SKM-1 treated with dmso at 0.1 percent for 144 hours (cell line): ENCODE measurements at regions not wholly inside any gene's neighbourhood (a gene's known extent, or its start where the extent isn't known, plus 50 kb on each side); places are given as distances from the start of the nearest gene placed in this dataset.
"Not testable (repeated sequence)": the region's sequence is repeated elsewhere in the genome, so short reads cannot be mapped to it uniquely, and the experiment has no call there.

Experiments
- DNase-seq: peaks from one replicate; lab custom pipeline; 2025; ENCODE audit not compliant: unreplicated experiment; lab: John Stamatoyannopoulos, UW

DNA sequence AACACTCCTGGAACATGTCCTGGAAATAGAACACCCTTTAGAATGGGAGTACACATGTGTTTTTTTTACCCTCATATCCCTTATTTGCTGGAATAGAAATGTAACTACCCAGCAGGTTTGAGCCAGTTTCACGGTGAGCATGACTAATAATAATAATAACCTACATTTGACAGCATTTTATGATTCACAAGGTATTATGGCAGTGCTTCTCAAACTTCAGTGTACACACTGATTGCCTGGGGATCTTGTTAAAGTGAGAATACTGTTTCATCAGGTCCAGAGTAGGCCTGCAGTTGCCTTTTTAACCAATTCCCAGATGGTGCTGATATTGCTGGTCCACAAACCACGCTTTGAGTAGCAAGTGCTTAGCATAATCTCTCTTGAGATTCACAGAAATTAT lies 63.9 kb downstream of the NFKBIZ start:
- no peak for DNase-seq

GRCh38 chr3:101917761-101918160 lies 68.4 kb downstream of the NFKBIZ start:
- not testable (repeated sequence) for DNase-seq

- DNase-seq = not testable (repeated sequence)
Measured at GRCh38 chr3:101922151-101922725, 72.9 kb downstream of the NFKBIZ start.

DNA sequence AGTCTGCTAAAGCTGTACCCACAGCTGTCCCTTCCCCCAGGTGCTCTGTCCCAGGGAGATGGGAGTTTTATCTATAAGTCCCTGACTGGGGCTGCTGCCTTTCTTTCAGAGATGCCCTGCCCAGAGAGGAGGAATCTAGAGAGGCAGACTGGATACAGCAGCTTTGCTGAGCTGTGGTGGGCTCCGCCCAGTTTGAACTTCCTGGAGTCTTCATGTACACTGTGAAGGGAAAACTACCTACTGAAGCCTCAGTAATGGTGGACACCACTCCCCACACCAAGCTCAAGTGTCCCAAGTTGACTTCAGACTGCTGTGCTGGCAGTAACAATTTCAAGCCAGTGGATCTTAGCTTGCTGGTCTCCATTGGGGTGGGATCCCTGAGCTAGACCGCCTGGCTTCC lies 75.3 kb downstream of the NFKBIZ start:
- not testable (repeated sequence) for DNase-seq

DNA sequence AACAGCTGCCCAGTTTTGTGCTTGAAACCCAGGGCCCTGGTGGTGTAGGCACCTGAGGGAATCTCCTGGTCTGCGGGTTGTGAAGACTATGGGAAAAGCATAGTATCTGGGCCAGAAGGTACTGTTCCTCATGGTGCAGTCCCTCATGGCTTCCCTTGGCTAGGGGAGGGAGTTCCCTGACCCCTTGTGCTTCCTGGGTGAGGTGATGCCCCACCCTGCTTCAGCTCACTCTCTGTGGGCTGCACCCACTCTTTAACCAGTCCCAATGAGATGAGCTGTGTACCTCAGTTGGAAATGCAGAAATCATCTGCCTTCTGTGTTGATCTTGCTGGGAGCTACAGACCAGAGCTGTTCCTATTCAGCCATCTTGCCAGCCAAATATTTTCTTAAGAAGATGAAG lies 75.8 kb downstream of the NFKBIZ start:
- not testable (repeated sequence) for DNase-seq

DNA sequence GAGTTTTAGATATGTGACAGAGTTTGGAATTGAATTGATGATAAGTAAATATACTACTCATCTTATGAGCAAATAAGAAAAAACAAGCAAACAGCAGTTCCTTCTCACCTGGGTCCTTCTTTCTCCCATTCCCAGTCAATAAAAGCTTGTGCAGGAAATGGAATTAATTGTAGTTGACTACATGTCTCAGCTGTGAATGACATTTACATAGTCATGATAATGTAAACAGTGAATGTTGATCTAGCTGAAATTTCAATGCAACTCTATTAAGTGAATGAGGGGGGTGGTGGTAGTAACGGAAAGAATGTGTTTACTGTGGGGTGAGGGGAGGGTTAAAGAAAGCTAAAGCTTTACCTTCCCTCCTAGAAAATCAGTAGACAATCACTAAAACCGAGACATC lies 76.2 kb downstream of the NFKBIZ start:
- DNase-seq = no peak

DNA sequence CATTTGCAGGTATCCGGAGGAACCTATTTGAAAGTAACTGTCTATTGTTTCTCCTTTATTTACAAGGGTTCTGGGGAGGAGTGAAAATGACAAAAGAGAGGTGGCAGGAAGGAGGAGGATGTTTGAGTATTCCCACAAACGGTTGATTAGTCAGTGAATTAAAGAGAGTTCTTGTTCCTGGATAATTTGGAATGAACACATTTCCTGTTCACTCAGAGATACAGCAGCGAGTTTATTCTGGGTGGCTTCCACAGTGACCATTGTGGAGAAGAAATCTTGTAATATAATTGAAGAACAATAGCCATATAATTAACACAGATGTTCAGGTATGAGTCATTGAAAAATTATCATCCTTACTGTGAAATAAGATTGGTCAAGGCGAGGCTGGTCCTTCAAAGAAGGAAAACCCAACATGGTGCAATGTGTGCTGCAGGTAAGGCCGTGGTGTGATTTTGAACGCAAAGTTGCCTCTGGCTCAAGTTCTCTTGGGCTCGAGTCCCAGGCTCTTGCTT lies 77.3 kb downstream of the NFKBIZ start:
- DNase-seq = no peak

GRCh38 chr3:101928890-101929289 lies 79.6 kb downstream of the NFKBIZ start:
- DNase-seq = no peak

- no peak for DNase-seq
Measured at GRCh38 chr3:101931081-101931480, 81.8 kb downstream of the NFKBIZ start.

GRCh38 chr3:101932326-101933068 lies 83.2 kb downstream of the NFKBIZ start:
- DNase-seq = no peak

DNA sequence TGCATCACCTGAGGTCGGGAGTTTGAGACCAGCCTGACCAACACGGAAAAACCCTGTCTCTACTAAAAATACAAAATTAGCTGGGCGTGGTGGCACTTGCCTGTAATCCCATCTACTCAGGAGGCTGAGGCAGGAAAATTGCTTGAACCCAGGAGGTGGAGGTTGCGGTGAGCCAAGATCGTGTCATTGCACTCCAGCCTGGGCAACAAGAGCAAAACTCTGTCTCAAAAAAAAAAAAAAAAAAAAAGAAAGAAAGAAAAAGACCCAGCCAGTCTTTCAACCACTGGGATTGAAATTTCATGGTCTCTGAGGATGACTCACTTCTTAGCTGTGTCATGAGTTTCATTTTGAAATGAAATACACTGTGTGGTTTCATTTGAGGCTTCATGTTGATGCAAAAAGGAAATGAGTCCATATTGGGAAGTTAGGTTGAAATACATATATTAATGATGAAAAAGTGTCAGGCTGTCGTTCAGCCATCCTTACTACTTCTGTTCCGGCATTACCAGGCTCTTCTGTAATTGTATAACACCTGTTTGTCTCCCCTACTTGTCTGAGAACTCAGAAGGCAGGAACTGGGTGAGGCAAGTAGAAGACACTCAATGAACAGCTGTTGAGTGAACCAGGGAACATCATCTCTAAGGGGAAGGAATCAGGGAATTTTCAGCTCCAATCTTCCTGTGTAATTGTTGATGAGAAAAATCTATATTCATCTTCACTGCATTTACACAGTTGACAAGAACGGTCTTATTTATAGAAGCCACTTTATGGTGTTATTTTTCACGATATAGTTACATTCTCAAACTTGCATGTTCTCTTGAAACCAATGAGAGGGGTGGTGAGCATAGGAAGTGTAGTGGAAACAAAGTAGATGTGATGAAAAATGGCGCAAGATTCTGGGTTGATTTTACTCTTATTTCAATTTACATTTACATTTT lies 87.4 kb downstream of the NFKBIZ start:
- peak; percentile 93 for DNase-seq

DNA sequence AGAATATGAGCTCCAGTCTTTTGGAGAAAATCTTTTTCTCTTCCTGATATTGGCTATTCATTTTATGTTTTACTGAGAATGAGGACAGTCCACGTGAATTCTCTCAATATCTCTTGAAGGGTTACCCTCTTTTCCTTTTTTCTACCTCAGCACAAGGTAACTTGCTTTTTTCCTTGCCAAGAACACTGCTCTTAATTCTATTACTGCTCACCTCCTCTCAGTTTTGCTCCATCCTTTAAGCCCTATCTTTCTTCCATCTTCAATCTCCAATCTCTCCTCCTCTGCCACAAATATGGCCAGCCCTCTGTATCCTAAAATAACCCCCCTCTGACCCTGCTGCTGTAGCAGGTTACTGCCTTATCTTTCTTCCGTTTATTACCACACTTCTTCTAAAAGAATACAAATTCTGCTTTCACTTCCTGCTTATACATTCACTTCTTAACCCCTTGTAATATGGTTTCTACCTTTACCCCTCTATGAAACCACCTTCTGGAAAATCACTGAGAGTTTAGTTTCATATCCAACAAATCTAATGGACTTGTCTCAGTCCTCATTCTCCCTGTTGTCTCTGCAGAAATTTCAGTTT lies 89.0 kb downstream of the NFKBIZ start:
- DNase-seq = peak; percentile 82

- no peak for DNase-seq
Measured at GRCh38 chr3:101939361-101940049, 90.2 kb downstream of the NFKBIZ start.

GRCh38 chr3:101940521-101941317 lies 91.4 kb downstream of the NFKBIZ start:
- DNase-seq = peak; percentile 78

GRCh38 chr3:101941318-101942040 lies 92.2 kb downstream of the NFKBIZ start:
- no peak for DNase-seq

- peak; percentile 63 for DNase-seq
Measured at GRCh38 chr3:101942356-101942755, 93.0 kb downstream of the NFKBIZ start.

DNA sequence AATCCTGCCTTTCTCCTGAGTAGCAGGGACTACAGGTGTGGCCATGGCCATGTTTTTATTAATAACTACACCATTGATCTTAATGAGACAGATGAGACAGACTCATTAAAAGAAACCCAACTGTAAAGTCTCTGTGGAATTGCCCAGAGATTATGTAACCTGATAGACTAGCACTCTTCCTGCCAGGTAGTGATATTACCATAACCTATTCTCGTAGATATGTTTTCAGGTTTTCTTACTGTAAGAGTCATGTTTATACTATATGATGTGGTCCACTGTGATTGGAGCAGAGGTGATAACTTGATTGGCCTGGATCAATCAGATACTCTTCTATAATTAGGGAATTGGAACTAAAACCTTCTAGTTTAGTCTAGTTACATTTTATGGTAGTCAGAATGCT lies 93.7 kb downstream of the NFKBIZ start:
- DNase-seq = no peak

- DNase-seq = no peak
Measured at GRCh38 chr3:101944308-101944707, 95.0 kb downstream of the NFKBIZ start.

- no peak for DNase-seq
Measured at GRCh38 chr3:101945980-101946379, 96.7 kb downstream of the NFKBIZ start.
